ENCODE measurements at regions not wholly inside any gene's neighbourhood (a gene's known extent, or its start where the extent isn't known, plus 50 kb on each side); places are given as distances from the start of the nearest gene placed in this dataset.
A peak's percentile ranks its signal among the peaks of the same experiment; 100 is the strongest.
"Not testable (repeated sequence)": the region's sequence is repeated elsewhere in the genome, so short reads cannot be mapped to it uniquely, and the experiment has no call there.

DNA sequence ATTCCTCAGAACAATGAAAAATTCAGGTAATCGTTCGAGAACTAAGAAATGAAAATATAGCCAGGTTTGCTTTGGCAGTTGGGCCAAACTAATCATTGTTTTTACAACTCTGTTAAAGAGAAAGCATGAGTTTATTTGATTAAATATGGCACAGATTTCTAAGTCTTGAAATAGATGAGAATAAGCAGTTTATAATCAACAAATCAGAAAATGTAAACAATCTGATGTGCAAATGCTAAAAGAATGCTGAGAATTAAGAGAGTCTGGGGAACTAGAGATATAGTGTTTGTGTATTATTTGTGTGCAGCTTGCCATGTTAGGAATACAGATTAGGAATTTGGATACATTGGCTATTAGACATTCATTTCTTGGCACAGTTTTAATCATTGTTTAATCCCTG, 212.5 kb downstream of the TANC2 start:
- DNase-seq (ENCODE audit: low read depth), result no peak

DNA sequence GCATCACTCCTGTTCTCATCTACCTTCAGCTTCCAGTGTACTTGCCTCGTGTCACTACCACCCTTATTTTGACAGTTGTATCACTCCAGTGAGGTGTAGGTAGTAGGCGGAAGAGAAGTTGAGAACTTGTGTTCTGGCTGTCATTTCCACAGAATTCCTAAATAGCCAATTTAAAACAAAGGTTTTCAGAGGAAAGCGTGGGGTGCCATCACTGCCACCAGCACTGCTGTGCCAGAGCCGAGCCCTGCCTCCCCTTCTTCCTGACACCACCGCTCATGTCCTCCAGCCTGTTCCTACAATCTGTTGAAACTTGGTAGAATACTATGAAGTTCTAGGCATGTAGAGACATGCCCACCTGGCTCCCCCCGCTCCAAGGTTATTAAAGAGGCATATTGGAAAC, 215.8 kb downstream of the TANC2 start:
- no peak for DNase-seq (ENCODE audit: low read depth)

DNA sequence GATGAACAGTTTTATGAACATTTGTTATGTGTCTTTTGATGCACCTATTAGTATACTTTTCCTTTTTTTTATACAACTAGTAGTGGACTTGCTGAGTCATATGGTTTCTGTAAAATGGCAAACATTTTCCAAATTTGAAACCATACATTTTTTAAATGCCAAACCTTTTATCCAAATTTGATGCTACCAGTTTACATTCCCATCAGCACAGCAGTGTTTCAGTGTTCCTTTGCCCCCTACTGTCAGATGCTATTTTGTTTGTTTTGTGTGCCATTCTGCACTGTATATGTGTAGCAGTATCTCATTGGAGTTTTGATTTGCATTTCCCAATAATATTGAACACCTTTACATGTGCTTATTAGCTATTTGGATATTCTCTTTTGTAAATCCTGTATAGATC, 219.4 kb downstream of the TANC2 start:
- DNase-seq (ENCODE audit: low read depth), result no peak

DNA sequence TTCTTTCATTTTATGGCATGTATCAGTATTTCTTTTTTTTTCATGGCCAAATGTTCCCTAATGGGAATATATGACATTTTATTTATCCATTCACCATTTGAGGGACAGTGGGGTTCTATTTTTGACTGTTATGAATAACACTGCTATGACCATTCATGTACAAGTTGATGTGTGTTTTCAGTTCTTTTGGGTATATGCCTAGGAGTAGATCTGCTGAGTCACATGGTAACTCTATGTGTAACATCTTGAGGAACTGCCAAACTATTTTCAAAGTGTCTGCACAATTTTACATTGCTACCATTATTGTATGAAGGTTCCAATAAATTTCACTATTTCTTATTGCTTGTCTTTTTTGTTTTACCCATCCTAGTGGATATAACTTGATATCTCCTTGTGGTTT, 223.0 kb downstream of the TANC2 start:
- DNase-seq (ENCODE audit: low read depth), result no peak

DNA sequence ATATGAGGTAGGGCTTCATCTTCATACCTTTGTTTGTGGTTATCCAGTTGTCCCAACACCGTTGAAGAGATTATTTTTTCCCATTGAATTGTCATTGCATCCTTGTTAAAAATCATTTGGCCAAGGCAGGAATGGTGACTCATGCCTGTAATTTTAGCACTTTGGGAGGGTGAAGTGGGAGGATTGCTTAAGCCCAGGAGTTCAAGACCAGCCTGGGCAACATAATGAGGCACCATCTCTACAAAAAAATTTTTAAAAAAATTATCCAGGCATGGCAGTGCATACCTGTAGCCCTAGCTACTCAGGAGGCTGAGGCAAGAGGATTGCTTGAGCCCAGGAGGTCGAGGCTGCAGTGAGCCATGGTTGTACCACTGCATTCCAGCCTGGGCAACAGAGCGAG, 223.9 kb downstream of the TANC2 start:
- no peak for DNase-seq (ENCODE audit: low read depth)

DNA sequence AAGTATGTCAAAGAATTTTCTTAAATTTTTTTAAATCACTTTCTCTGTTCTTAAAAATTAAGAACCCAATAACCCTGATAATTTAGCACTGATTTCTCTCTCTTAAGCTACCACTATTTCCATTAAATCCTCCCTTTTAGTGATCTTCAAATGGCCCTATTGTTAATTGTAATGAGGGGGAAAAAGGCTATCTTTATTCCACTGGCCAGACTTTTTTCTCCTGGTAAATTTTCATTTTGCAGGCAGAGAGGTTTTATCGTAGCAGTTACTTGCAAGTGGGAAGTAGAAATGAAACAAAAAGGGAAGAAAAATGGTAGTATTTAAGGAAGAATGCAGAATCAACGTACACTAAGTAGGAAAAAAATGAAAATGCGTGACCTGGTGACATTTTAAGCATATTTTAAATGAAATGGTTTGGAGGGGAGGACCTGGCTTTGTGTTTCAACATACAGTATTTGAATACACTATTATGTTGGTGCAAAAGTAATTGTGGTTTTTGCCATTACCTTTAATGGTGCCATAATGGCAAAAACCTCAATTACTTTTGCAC, 224.9 kb downstream of the TANC2 start:
- no peak for DNase-seq (ENCODE audit: low read depth)

DNA sequence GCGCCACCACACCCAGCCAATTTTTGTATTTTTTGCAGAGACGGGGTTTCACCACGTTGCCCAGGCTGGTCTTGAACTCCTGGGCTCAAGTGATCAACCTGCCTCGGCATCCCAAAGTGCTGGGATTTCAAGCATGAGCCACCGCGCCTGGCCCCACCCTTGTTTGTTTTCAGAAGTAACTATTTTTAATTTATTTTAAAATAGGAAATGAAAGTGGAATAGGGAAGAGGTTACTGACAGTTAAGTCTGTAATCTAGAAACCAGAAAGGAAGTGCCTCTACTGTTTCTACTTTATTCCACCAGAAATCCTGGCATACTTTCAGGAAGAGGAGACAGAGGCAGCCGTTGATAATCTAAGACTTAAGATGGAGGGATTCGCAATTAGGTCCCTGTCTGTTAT, 225.6 kb downstream of the TANC2 start:
- no peak for DNase-seq (ENCODE audit: low read depth)

DNA sequence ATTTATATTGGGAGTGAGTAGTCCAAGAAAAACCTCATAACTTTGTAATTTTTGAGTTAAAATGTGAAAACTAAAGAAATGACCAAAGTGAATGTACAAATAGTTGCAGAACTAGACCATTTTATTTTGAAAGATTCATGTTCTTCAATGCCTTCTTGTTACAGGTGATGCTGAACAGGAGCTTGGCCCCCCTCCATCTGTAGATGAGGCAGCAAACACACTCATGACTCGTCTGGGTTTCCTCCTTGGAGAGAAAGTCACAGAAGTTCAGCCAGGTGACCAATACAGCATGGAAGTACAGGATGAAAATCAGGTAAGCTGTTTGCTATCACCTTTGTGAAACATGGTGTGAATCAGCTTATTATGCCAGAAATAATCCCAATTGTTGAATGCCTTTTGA, 227.8 kb downstream of the TANC2 start:
- no peak for DNase-seq (ENCODE audit: low read depth)

DNA sequence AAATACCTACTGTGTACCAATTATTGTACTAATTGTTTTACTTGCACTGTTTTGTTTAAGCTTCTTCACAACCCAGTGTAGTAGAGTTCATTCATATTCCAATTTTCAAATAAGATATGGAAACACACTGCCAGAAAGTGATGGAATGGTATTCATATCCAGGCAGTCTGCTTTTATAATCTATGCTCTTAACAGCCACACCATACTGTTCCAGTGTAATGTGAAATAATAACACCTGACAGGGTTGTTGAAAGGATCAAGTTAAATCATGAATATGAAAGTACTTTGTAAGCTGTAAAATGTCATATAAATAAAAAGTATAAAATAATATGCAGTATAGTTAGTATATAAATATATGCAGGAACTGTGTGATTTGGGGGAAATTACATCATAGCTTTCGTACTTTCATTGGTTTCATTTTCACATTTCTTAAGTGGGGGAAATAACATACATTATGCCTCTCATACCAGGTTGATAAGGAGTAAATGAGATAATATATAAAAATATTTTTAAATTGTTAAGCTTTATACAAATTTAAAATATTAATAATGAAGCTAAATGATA, 230.8 kb downstream of the TANC2 start:
- DNase-seq (ENCODE audit: low read depth), result no peak

DNA sequence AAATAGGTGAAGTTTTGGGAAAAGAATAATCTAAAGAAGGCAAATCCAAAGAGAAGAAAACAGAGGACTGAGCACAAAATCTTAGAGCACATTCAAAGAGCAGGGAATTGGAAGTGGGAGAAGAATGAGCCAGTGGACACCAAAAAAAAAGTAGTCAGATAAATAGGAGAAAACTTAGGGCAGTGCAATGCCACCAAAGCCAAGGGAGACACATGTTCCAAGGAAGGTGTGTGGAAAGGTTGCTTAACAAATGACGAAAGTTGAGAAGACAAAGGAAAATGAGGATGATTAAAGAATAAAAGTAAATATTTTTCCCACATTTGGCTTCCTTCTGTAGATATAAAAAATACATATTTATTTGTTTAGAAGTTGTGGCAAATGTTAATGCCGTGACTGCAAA, 237.6 kb downstream of the TANC2 start:
- DNase-seq (ENCODE audit: low read depth), result no peak

DNA sequence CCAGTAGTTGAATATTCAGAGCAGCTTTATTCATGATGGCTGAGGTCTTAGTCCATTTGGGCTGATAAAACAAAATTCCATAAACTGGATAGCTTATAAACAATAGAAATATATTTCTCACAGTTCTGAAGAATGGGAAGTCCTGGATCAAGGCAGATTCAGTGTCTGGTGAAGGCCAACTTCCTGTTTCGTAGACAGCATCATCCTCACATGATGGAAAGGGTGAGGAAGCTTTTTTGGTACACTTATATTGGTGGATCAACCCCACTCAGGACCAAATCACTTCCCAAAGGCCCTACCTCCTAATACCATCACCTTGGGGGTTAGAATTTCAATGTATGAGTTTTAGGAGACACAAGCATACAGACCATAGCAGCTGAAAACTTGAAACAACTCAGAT, 224.2 kb downstream of the CYB561 start:
- DNase-seq (ENCODE audit: low read depth), result no peak

DNA sequence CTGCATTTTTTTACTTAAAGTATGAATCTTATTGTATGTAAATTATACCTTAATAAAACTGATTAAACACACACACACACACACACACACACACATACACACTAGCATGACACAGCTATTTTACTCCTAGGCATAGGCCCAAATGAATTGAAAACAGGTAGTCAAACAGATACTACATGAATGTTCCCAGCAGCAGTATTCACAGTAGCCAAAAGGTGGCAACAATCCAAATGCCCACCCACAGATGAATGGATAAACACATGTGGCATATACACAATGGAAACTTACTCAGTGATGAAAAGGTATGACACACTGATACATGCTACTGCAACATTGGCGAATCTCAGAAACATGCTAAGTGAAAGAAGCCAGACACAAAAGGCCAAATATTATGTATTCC, 223.5 kb downstream of the CYB561 start:
- DNase-seq (ENCODE audit: low read depth), result peak; percentile 1

DNA sequence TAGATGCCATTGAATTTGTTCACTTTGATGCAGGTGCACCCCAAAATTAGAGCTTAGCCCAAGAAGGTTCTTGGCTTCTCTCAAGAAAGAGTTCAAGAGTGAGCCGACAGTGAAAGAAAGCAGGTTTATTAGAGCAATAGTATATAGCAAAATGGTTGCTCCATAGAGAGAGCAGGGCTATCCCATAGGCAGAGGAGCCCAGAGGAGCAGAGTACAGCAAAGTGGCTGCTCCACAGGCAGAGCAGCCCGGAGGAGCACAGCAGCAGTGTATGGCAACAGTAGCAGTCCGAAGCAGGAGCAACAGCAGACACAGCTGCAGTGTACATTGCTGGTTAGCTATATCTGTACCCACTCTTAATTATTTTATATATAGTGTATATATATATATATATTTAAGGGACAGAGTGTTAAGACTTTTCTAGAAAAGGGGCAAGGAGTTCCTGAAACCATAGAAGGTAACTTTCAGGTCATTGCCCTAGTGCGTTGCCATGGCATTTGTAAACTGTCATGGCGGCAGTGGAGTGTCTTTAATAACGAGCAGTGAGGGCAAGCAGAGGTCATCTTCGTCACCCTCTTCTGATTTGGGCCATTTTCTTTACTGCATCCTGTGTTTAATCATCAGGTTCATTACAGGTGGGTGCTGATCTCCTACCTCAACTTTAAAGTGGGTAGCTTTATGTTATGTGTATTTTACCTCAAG, 222.7 kb downstream of the CYB561 start:
- DNase-seq (ENCODE audit: low read depth), result no peak

DNA sequence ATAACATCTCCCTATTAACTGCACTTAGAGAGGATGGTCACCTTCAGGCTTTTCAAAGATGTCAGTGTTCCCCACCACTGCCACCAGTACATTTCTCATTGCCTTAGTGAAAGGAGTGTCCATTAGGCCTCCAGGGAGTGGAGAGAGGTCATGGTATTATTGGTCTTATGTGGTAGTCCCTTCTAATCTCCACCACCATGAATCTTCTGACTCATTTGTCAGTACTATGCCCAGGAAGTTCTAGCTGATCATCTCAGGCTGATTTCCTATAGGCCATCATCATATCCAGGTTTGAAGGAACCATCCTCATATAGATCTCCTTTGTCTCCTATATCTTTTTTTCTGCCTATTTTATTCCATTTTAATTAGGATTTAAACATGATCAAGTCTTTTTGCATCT, 221.5 kb downstream of the CYB561 start:
- DNase-seq (ENCODE audit: low read depth), result no peak

DNA sequence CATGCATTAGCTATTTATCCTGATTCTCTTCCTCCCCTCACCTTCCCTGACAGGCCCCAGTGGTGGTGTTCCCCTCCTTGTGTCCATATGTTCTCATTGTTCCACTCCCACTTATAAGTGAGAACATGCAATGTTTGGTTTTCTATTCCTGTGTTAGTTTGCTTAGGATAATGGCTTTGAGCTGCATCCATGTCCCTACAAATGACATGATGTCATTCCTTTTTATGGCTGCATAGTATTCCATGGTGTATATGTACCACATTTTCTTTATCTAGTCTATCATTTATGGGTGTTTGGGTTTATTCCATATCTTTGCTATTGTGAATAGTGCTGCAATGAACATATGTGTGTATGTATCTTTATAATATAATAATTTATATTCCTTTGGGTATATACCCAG, 219.4 kb downstream of the CYB561 start:
- not testable (repeated sequence) for DNase-seq (ENCODE audit: low read depth)

DNA sequence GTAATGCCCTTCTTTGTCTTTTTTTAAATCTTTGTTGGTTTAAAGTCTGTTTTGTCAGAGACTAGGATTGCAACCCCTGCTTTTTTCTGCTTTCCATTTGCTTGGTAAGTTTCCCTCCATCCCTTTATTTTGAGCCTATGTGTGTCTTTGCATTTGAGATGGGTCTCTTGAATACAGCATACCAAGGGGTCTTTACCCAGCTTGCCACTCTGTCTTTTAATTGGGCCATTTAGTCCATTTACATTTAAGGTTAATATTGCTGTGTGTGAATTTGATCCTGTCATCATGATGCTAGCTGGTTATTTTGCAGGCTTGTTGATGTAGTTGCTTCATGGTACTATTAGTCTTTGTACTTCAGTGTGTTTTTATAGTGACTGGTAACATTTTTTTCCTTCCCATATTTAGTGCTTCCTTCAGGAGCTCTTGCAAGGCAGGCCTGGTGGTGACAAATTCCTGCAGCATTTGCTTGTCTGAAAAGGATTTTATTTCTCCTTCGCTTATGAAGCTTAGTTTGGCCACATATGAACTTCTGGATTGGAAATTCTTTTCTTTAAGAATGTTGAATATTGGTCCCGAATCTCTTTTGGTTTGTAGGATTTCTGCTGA, 215.0 kb downstream of the CYB561 start:
- DNase-seq (ENCODE audit: low read depth), result not testable (repeated sequence)

DNA sequence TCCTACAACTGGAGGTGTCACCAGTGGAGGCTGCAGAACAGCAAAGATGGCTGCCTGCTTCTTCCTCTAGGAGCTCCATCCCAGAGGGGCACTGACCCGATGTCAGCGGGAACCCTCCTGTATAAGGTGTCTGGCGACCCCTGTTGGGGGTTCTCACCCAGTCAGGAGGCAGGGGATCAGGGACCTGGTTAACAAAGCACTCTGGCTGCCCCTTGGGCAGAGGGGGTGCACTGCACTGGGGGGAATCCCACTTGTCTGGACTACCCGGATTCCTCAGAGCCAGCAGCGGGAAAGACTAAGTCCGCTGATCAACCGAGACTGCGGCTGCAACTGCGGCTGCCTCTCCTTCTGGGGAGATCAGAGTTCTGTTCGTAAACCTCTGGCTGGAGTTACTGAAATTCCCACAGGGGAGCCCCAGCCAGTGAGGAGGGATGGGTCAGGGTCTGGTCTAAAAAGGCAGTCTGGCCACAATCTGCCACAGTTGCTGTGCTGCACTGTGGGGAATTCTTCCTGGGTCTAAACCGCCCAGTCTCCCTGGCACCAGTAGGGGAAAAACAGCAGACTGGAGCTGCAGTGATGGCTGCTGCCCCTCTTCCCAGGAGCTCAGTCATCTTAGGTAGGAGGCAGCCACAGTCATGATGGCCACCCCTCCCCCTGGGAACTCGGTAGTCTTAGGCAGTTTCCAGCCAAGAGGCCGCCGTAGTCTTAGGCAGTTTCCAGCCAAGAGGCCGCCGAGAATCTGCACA, 213.4 kb downstream of the CYB561 start:
- DNase-seq (ENCODE audit: low read depth), result no peak

DNA sequence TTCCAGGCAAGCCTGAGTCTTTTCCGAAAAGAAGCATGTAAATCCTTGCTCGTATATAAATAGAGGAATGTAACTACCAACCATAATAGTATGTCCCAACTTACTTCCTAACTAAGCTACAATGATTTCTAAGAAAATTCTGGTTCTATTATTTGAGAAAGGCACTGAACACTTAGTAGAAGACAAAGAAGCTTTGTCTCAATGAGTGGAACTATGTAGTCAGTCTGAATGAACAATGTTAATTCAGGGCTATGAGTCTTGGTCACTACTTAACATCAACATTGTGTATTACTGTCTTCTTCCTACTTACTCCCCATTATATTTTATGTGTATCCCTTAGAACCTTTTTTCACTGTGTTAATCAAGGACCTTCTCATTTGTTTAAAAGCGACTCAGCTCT, 206.0 kb downstream of the CYB561 start:
- no peak for DNase-seq (ENCODE audit: low read depth)

DNA sequence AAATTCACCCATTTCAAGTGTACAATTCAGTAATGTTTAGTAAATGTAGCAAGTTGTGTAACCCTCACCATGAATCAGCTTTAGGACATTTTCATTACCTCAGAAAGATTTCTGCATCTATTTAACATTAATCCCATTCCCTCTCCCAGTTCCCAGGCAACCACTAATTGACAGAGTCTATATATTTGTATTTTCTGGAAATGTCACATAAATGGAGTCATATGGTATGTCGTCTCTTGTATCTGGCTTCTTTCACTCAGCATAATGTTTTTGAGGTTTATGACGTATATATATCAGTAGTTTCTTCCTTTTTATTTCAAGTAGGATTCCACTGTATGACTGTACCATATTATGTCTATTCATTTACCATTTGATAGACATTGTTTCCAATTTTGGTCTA, 199.8 kb downstream of the CYB561 start:
- DNase-seq (ENCODE audit: low read depth), result no peak

DNA sequence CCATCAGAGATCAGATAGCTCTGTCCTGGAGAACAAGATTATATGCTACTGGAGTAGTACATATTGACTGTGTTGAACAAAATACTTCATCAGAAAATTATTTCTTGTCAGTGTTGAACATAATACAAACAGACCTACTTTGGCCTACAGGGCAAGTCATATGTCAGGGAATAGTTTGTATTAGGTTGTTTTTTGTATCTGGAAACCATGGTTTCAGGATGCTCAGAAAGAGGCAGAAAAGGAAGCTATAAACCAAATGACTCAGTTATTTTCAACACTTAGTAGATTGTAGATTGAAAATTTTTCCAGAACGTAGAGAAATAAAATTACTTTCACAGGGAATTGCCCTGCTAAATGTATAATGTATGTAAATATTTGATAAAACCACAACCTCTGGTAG, 198.4 kb downstream of the CYB561 start:
- DNase-seq (ENCODE audit: low read depth), result no peak

DNA sequence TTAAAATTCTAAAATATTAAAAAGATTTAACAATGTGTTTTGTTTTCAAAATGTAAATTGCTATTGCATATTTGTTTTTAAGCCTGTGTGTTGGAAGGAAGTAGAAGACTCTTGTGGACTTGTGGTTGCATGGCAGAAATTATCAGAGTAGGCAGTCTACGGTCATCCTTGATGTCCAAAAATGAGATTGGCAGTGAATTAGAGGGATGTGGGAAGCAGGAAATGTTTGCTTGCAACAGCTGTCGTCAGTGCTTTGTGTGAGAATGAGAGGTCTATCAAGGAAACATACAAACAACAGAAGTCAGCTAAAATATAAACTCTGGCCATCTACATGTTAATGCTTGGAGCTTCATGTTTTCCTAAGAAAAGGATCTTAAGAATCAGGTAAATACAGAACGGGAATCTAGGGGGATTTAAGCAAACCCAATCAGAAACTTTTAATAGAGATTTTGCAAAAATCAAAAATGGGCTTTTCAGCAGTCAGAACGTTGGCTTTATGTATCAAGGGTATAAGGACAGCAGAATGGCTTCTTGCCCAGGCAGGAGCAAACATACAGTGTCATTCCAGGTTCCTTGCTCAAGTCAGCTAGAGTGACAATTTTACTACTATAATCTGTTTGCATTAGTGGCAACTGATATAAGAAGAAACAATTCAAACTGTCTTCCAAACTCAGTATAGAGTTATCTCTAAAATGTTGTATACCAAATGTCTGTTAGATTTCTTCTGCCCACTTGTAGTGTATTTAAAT, 196.7 kb downstream of the CYB561 start:
- DNase-seq (ENCODE audit: low read depth), result no peak

DNA sequence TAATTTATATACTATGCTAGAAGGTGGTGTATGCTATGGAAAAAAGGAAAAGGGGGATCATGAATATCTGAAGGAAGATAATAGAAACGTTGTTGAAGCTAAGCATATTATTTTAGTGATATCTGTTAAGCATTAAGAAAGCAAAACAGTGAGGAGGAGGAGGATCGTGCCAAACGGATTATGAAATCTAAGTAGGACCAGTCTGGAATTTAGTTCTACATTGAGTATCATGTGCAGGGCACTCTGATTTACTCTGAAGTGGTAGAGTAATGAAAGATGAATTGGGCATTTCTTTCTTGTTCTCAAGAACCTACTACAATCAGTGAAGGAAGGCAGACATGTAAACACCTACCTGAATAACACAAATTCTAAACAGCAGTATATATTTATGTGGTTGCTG, 195.3 kb downstream of the CYB561 start:
- no peak for DNase-seq (ENCODE audit: low read depth)
